HEK293 (cell line): ENCODE measurements at regions not wholly inside any gene's neighbourhood (a gene's known extent, or its start where the extent isn't known, plus 50 kb on each side); places are given as distances from the start of the nearest gene placed in this dataset.
"Not testable (repeated sequence)": the region's sequence is repeated elsewhere in the genome, so short reads cannot be mapped to it uniquely, and the experiment has no call there.

Experiments
- CTCF ChIA-PET: fragments of 350-600 bp; formaldehyde crosslinking; extraction: SDS; loops from one replicate; lab custom pipeline; 2021; ENCODE audit warnings: antibody characterized with exemption; lab: Yijun Ruan, JAX
- POLR2A ChIA-PET: fragments of 300-600 bp; formaldehyde crosslinking; extraction: SDS; loops from one replicate; lab custom pipeline; 2020; ENCODE audit warnings: antibody characterized with exemption, inconsistent platforms; lab: Yijun Ruan, JAX
- H3K27ac ChIP-seq: fragments of 200-500 bp; sonication (Bioruptor generic); 2 replicates; pipeline ENCODE4 v1.5.1; 2014; ENCODE audit warnings: low read depth, low read length, control low read depth, inconsistent platforms; ENCODE audit errors: extremely low read depth
- H3K36me3 ChIP-seq, 2 experiments: fragments of 200-500 bp in 1 of 2; sonication (Bioruptor generic) in 1 of 2; 1 replicate in 1 of 2; 2 replicates in 1 of 2; pipeline ENCODE4 v1.5.1; 2014 to 2017; ENCODE audit warnings: inconsistent platforms in 2 of 2, low read length in 2 of 2; ENCODE audit not compliant: control insufficient read depth in 2 of 2, insufficient read depth in 1 of 2
- H3K4me1 ChIP-seq: fragments of 200-500 bp; sonication (Bioruptor generic); 2 replicates; pipeline ENCODE4 v1.5.1; 2014; ENCODE audit warnings: mild to moderate bottlenecking, low read length, inconsistent platforms; ENCODE audit not compliant: control insufficient read depth, insufficient read depth
- H3K4me3 ChIP-seq: 2 replicates; pipeline ENCODE4 v1.5.1; 2011; ENCODE audit warnings: low read depth, mild to moderate bottlenecking, control low read depth, low read length, moderate library complexity
- H3K9me3 ChIP-seq: fragments of 200-500 bp; sonication (Bioruptor generic); 2 replicates; pipeline ENCODE4 v1.5.1; 2014; ENCODE audit warnings: low read depth, low read length, inconsistent platforms; ENCODE audit not compliant: control insufficient read depth, insufficient read depth
- BCL11A ChIP-seq: fragments of 450-650 bp; formaldehyde crosslinking; IDR thresholded peaks from 2 replicates; pipeline ENCODE4 v1.5.1; 2016; ENCODE audit warnings: low read depth, missing biosample characterization, missing genetic modification characterization
- EGR2 ChIP-seq: fragments of 450-650 bp; formaldehyde crosslinking; IDR thresholded peaks from 2 replicates; pipeline ENCODE4 v1.5.1; 2016; ENCODE audit warnings: low read depth, missing biosample characterization, missing genetic modification characterization
- KLF16 ChIP-seq: fragments of 450-650 bp; formaldehyde crosslinking; IDR thresholded peaks from 2 replicates; pipeline ENCODE4 v1.5.1; 2017; ENCODE audit warnings: missing biosample characterization, missing genetic modification characterization
- KLF9 ChIP-seq: fragments of 450-650 bp; formaldehyde crosslinking; IDR thresholded peaks from 2 replicates; pipeline ENCODE4 v1.5.1; 2016; ENCODE audit warnings: missing biosample characterization, missing genetic modification characterization, low read depth
- OSR2 ChIP-seq: fragments of 450-650 bp; formaldehyde crosslinking; IDR thresholded peaks from 2 replicates; pipeline ENCODE4 v1.5.1; 2016; ENCODE audit warnings: missing biosample characterization, missing genetic modification characterization
- OVOL3 ChIP-seq: fragments of 450-650 bp; formaldehyde crosslinking; IDR thresholded peaks from 2 replicates; pipeline ENCODE4 v1.5.1; 2016; ENCODE audit warnings: missing biosample characterization, missing genetic modification characterization
- PRDM4 ChIP-seq: fragments of 450-650 bp; formaldehyde crosslinking; IDR thresholded peaks from 2 replicates; pipeline ENCODE4 v1.5.1; 2017; ENCODE audit warnings: missing biosample characterization, missing genetic modification characterization
- YY1 ChIP-seq: fragments of 450-650 bp; formaldehyde crosslinking; IDR thresholded peaks from 2 replicates; pipeline ENCODE4 v1.5.1; 2018; ENCODE audit warnings: missing biosample characterization, missing genetic modification characterization
- ZBTB7A ChIP-seq: fragments of 450-650 bp; formaldehyde crosslinking; IDR thresholded peaks from 2 replicates; pipeline ENCODE4 v1.5.1; 2016; ENCODE audit warnings: low read depth, missing biosample characterization, missing genetic modification characterization
- ZNF19 ChIP-seq: fragments of 450-650 bp; formaldehyde crosslinking; IDR thresholded peaks from 2 replicates; pipeline ENCODE4; 2016; ENCODE audit warnings: missing biosample characterization, missing genetic modification characterization, low read depth
- ZNF248 ChIP-seq: fragments of 450-650 bp; formaldehyde crosslinking; IDR thresholded peaks from 2 replicates; pipeline ENCODE4 v1.5.1; 2017; ENCODE audit warnings: missing biosample characterization, missing genetic modification characterization
- ZNF274 ChIP-seq, 2 experiments: fragments of 200-500 bp in 1 of 2; fragments of 450-650 bp in 1 of 2; sonication (Bioruptor generic) in 1 of 2; formaldehyde crosslinking in 1 of 2; IDR thresholded peaks; 2 replicates each; pipeline versions ENCODE4 v1.5.1 to v1.6.1; 2014 to 2016; ENCODE audit warnings: borderline replicate concordance in 1 of 2, inconsistent platforms in 1 of 2, low read length in 1 of 2, missing biosample characterization in 1 of 2, missing genetic modification characterization in 1 of 2
- ZNF510 ChIP-seq: fragments of 450-650 bp; formaldehyde crosslinking; IDR thresholded peaks from 2 replicates; pipeline ENCODE4 v1.5.1; 2018; ENCODE audit warnings: mild to moderate bottlenecking, missing genetic modification characterization, missing biosample characterization; ENCODE audit not compliant: insufficient replicate concordance
- ZNF623 ChIP-seq: fragments of 450-650 bp; formaldehyde crosslinking; IDR thresholded peaks from 2 replicates; pipeline ENCODE4 v1.5.1; 2016; ENCODE audit warnings: missing biosample characterization, missing genetic modification characterization
- ZSCAN4 ChIP-seq: fragments of 450-650 bp; formaldehyde crosslinking; IDR thresholded peaks from 2 replicates; pipeline ENCODE4 v1.5.1; 2017; ENCODE audit warnings: missing biosample characterization, missing genetic modification characterization
- TF ChIP-seq, protein P1 (sequence below): fragments of 450-650 bp; formaldehyde crosslinking; IDR thresholded peaks from 2 replicates; pipeline ENCODE4 v1.5.1; 2016; ENCODE audit warnings: missing biosample characterization, missing genetic modification characterization

DNA sequence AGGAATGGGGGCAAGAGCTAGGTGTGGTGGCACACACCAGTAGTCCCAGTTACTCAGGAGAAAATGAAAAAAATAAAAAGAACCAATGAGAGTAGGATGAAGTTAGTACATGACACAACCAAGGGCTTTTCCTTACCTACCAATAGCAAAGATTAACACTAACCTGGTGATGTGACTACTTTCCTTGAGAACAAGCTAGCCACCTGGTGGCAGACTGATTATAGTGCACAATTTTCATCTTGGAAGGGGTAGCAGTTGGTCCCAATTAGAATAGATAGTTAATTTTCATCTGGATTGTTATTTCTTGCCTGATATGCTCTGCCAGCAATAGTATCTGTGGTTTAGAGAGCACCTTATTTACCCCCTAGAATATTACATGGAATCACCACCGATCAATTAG, 1216.8 kb upstream of the PABPC4L start:
- ChIA-PET CTCF (no interaction called here), POLR2A (no interaction called here)
- Histone ChIP-seq H3K4me3 (no peak overlapping the region), H3K9me3 (no peaks in the 10 kb centered on the region), H3K27ac (no peak overlapping the region), H3K36me3 (no peaks in the 10 kb centered on the region), H3K4me1 (no peaks in the 10 kb centered on the region)
- TF ChIP-seq ZNF248 (tag by site-specific recombination) (no peak), ZSCAN4 (tag by site-specific recombination) (no peak), KLF9 (no peak), ZNF19 (tag by site-specific recombination) (no peak), ZBTB7A (tag by site-specific recombination) (no peak), ZNF510 (tag by site-specific recombination) (no peak), ZNF623 (tag by site-specific recombination) (no peak), EGR2 (tag by site-specific recombination) (no peak)

GRCh38 chr4:135412213-135412612, 1210.6 kb upstream of the PABPC4L start:
- Histone ChIP-seq H3K4me3 (no peak overlapping the region), H3K4me1 (no peaks in the 10 kb centered on the region), H3K9me3 (no peaks in the 10 kb centered on the region), H3K27ac (no peak overlapping the region), H3K36me3 (no peaks in the 10 kb centered on the region)
- CTCF ChIA-PET, result no interaction called here
- POLR2A ChIA-PET, result no interaction called here
- TF ChIP-seq KLF16 (no peak), YY1 (no peak), OVOL3 (tag by site-specific recombination) (no peak), OSR2 (tag by site-specific recombination) (no peak), ZNF274 (IDR thresholded peaks at IDR 0.05; ENCODE audit: low read length) (no peak), ZNF274 (tag by site-specific recombination; IDR thresholded peaks at IDR 0.05; ENCODE audit: borderline replicate concordance) (no peak)

DNA sequence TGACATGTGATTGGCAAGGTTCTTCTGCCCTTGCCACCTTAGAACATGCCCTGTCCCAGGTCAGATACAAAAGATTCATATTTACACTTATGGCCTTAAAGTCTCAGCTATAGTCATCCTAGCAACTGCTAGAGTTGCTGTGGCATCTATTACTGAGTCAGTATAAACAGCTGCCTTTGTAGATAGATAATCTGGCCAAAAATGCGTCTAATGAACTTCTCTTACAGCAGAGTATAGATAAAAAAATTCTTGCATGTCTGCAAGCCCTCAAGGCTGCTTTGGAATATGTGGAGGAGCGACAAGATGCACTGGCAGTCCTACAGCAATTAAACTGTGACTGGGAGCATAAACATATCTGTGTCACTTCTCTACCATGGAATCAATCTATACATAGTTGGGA, 1209.7 kb upstream of the PABPC4L start:
- ChIA-PET CTCF (no interaction called here), POLR2A (no interaction called here)
- no peak overlapping the region for H3K4me3 ChIP-seq
- TF ChIP-seq, protein P1, sequence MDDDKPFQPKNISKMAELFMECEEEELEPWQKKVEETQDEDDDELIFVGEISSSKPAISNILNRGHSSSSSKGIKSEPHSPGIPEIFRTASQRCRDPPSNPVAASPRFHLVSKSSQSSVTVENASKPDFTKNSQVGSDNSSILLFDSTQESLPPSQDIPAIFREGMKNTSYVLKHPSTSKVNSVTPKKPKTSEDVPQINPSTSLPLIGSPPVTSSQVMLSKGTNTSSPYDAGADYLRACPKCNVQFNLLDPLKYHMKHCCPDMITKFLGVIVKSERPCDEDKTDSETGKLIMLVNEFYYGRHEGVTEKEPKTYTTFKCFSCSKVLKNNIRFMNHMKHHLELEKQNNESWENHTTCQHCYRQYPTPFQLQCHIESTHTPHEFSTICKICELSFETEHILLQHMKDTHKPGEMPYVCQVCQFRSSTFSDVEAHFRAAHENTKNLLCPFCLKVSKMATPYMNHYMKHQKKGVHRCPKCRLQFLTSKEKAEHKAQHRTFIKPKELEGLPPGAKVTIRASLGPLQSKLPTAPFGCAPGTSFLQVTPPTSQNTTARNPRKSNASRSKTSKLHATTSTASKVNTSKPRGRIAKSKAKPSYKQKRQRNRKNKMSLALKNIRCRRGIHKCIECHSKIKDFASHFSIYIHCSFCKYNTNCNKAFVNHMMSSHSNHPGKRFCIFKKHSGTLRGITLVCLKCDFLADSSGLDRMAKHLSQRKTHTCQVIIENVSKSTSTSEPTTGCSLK (tag by site-specific recombination), result no peak
- TF ChIP-seq BCL11A (tag by site-specific recombination) (no peak), PRDM4 (no peak)
- no peak overlapping the region for H3K27ac ChIP-seq
- H3K4me1 ChIP-seq, result no peaks in the 10 kb centered on the region
- no peaks in the 10 kb centered on the region for H3K9me3 ChIP-seq
- H3K36me3 ChIP-seq, result no peaks in the 10 kb centered on the region

- H3K27ac ChIP-seq, H3K4me3 ChIP-seq, H3K36me3 ChIP-seq, POLR2A ChIA-PET, H3K4me1 ChIP-seq, CTCF ChIA-PET, H3K9me3 ChIP-seq: not testable (repeated sequence)
These were observed 1207.7 kb upstream of the PABPC4L start for GRCh38 chr4:135409261-135409660.
